Body of pancreas (tissue), 4 donors: ENCODE measurements at regions not wholly inside any gene's neighbourhood (a gene's known extent, or its start where the extent isn't known, plus 50 kb on each side); places are given as distances from the start of the nearest gene placed in this dataset.

ENCODE experiments used
- ATAC-seq: fragments of 150-250 bp; one replicate; pipeline ENCODE4 v1.9.1; 2016
- DNase-seq, 4 donors: peaks; one replicate each; pipeline ENCODE4 v3.0.0-alpha.2; 2019
- H3K27ac ChIP-seq, 4 donors: fragments of 200-600 bp; sonication (generic); 1 replicate in 3 of 4; 2 replicates in 1 of 4; pipeline versions ENCODE4 v1.5.1 to v1.6.1; 2016 to 2019; ENCODE audit warnings: mild to moderate bottlenecking in 1 of 4, mixed read lengths in 1 of 4, moderate library complexity in 1 of 4
- H3K27me3 ChIP-seq, 2 donors: fragments of 200-600 bp; sonication (generic); one replicate each; pipeline ENCODE4 v1.6.0; 2016; ENCODE audit warnings: mild to moderate bottlenecking in 1 of 2
- H3K36me3 ChIP-seq, 2 donors: fragments of 200-600 bp; sonication (generic); replicated peaks in 1 of 2; 2 replicates each; pipeline ENCODE4 v1.5.1; 2016; ENCODE audit warnings: low read depth in 2 of 2; ENCODE audit not compliant: insufficient read depth in 1 of 2
- H3K4me1 ChIP-seq: fragments of 200-600 bp; sonication (generic); one replicate; pipeline ENCODE4 v1.6.0; 2016
- H3K4me3 ChIP-seq, 2 donors: fragments of 200-600 bp; sonication (generic); 1 replicate in 1 of 2; 2 replicates in 1 of 2; pipeline ENCODE4 v1.5.1; 2016 to 2019
- H3K9me3 ChIP-seq, 3 donors: fragments of 200-600 bp; sonication (generic); 1 replicate in 2 of 3; 2 replicates in 1 of 3; pipeline ENCODE4 v1.5.1; 2016
- POLR2A ChIP-seq, 3 donors: fragments of 450-650 bp; IDR thresholded peaks; one replicate each; pipeline ENCODE4 v1.6.1; 2016; ENCODE audit warnings: antibody characterized with exemption in 3 of 3, mild to moderate bottlenecking in 2 of 3
- WGBS, 2 donors: methylation state at CpG; one replicate each; pipeline ENCODE4 v1.1.5; 2017; 5-methylcytosine and 5-hydroxymethylcytosine counted together
- intact Hi-C: fragments of 100-400 bp; cut with DNase I; formaldehyde crosslinking; loops from one replicate; pipeline ENCODE4 v1.15.1; 2023
- TF ChIP-seq, protein P1 (sequence below), 7 experiments: fragments of 450-650 bp in 4 of 7; fragments of 200-600 bp in 3 of 7; sonication (generic) in 3 of 7; IDR thresholded peaks; one replicate each; pipeline ENCODE4 v1.5.1; 2016 to 2019; ENCODE audit warnings: antibody characterized with exemption in 7 of 7

GRCh38 chr13:85419611-85420010 is 379.6 kb downstream of the SLITRK6 start:
- Histone ChIP-seq H3K4me3 (no peak overlapping the region), H3K27ac (no peak overlapping the region), H3K4me1 (no peaks in the 10 kb centered on the region), H3K9me3 (no peaks in the 10 kb centered on the region), H3K27me3 (no peaks in the 10 kb centered on the region), H3K36me3 (no peaks in the 10 kb centered on the region)
- DNase-seq = no peak
- no peak for ATAC-seq
- TF ChIP-seq POLR2A (IDR thresholded peaks at IDR 0.05) = no peak
- TF ChIP-seq, protein P1, sequence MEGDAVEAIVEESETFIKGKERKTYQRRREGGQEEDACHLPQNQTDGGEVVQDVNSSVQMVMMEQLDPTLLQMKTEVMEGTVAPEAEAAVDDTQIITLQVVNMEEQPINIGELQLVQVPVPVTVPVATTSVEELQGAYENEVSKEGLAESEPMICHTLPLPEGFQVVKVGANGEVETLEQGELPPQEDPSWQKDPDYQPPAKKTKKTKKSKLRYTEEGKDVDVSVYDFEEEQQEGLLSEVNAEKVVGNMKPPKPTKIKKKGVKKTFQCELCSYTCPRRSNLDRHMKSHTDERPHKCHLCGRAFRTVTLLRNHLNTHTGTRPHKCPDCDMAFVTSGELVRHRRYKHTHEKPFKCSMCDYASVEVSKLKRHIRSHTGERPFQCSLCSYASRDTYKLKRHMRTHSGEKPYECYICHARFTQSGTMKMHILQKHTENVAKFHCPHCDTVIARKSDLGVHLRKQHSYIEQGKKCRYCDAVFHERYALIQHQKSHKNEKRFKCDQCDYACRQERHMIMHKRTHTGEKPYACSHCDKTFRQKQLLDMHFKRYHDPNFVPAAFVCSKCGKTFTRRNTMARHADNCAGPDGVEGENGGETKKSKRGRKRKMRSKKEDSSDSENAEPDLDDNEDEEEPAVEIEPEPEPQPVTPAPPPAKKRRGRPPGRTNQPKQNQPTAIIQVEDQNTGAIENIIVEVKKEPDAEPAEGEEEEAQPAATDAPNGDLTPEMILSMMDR (IDR thresholded peaks at IDR 0.05) = no peak
- 51 to 72% methylated on average over 1 of the region's 1 CpG for WGBS, 2 donors
- intact Hi-C loops = no loop called here

- Histone ChIP-seq H3K4me1 (no peaks in the 10 kb centered on the region), H3K9me3 (no peaks in the 10 kb centered on the region), H3K36me3 (no peaks in the 10 kb centered on the region), H3K27ac (no peak overlapping the region), H3K27me3 (no peaks in the 10 kb centered on the region), H3K4me3 (no peak overlapping the region)
- intact Hi-C loops = no loop called here
- ATAC-seq (no peak), DNase-seq (no peak)
- TF ChIP-seq, protein P1 (IDR thresholded peaks at IDR 0.05) = no peak
- TF ChIP-seq POLR2A (IDR thresholded peaks at IDR 0.05) = no peak
- WGBS, 2 donors = 86 to 89% methylated on average over 8 of the region's 8 CpGs
Observed at GRCh38 chr13:85417807-85418206, 381.4 kb downstream of the SLITRK6 start.

GRCh38 chr13:85413664-85414063 is 385.6 kb downstream of the SLITRK6 start:
- Histone ChIP-seq H3K9me3 (no peaks in the 10 kb centered on the region), H3K36me3 (no peaks in the 10 kb centered on the region), H3K4me3 (no peak overlapping the region), H3K4me1 (no peaks in the 10 kb centered on the region), H3K27ac (no peak overlapping the region), H3K27me3 (no peaks in the 10 kb centered on the region)
- DNase-seq (no peak), ATAC-seq (no peak)
- intact Hi-C loops = no loop called here
- TF ChIP-seq, protein P1 (IDR thresholded peaks at IDR 0.05) = no peak
- TF ChIP-seq POLR2A (IDR thresholded peaks at IDR 0.05) = no peak
- WGBS, 2 donors = 59 to 73% methylated on average over 2 of the region's 2 CpGs

- no peaks in the 10 kb centered on the region for H3K27me3 ChIP-seq
- no peak overlapping the region for H3K27ac ChIP-seq
- DNase-seq (no peak), ATAC-seq (no peak)
- no peak overlapping the region for H3K4me3 ChIP-seq
- intact Hi-C loops = no loop called here
- TF ChIP-seq, protein P1 (IDR thresholded peaks at IDR 0.05) = no peak
- TF ChIP-seq POLR2A (IDR thresholded peaks at IDR 0.05) = no peak
- H3K9me3 ChIP-seq = no peaks in the 10 kb centered on the region
- H3K36me3 ChIP-seq = no peaks in the 10 kb centered on the region
- WGBS, 2 donors = 83 to 100% methylated on average over 1 of the region's 1 CpG
- no peaks in the 10 kb centered on the region for H3K4me1 ChIP-seq
Observed at GRCh38 chr13:85412448-85412847, 386.8 kb downstream of the SLITRK6 start.

- 76 to 93% methylated on average over 2 of the region's 2 CpGs for WGBS, 2 donors
- no peaks in the 10 kb centered on the region for H3K36me3 ChIP-seq
- intact Hi-C loops = no loop called here
- no peak overlapping the region for H3K27ac ChIP-seq
- no peak for DNase-seq
- H3K4me3 ChIP-seq = no peak overlapping the region
- no peaks in the 10 kb centered on the region for H3K27me3 ChIP-seq
- no peak for ATAC-seq
- no peaks in the 10 kb centered on the region for H3K9me3 ChIP-seq
- H3K4me1 ChIP-seq = no peaks in the 10 kb centered on the region
- no peak for TF ChIP-seq POLR2A (IDR thresholded peaks at IDR 0.05)
- TF ChIP-seq, protein P1 (IDR thresholded peaks at IDR 0.05) = no peak
Observed at GRCh38 chr13:85411591-85411990, 387.6 kb downstream of the SLITRK6 start.
